HL-60 (cell line): ENCODE measurements at regions not wholly inside any gene's neighbourhood (a gene's known extent, or its start where the extent isn't known, plus 50 kb on each side); places are given as distances from the start of the nearest gene placed in this dataset.

ENCODE experiments used
- POLR2AphosphoS5 ChIP-seq: IDR thresholded peaks from 2 replicates; pipeline ENCODE4 v1.6.1; 2012; ENCODE audit warnings: low read depth
- TF ChIP-seq, protein P1 (sequence below): IDR thresholded peaks from one replicate; pipeline ENCODE4 v1.5.1; 2011; ENCODE audit warnings: low read length, control low read depth, inconsistent platforms; ENCODE audit not compliant: insufficient read depth
- TF ChIP-seq, protein P2 (sequence below): IDR thresholded peaks from 2 replicates; pipeline ENCODE4 v1.6.1; 2012; ENCODE audit warnings: low read depth; ENCODE audit not compliant: insufficient replicate concordance

- TF ChIP-seq, protein P1, sequence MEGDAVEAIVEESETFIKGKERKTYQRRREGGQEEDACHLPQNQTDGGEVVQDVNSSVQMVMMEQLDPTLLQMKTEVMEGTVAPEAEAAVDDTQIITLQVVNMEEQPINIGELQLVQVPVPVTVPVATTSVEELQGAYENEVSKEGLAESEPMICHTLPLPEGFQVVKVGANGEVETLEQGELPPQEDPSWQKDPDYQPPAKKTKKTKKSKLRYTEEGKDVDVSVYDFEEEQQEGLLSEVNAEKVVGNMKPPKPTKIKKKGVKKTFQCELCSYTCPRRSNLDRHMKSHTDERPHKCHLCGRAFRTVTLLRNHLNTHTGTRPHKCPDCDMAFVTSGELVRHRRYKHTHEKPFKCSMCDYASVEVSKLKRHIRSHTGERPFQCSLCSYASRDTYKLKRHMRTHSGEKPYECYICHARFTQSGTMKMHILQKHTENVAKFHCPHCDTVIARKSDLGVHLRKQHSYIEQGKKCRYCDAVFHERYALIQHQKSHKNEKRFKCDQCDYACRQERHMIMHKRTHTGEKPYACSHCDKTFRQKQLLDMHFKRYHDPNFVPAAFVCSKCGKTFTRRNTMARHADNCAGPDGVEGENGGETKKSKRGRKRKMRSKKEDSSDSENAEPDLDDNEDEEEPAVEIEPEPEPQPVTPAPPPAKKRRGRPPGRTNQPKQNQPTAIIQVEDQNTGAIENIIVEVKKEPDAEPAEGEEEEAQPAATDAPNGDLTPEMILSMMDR: no peak
- TF ChIP-seq, protein P2, sequence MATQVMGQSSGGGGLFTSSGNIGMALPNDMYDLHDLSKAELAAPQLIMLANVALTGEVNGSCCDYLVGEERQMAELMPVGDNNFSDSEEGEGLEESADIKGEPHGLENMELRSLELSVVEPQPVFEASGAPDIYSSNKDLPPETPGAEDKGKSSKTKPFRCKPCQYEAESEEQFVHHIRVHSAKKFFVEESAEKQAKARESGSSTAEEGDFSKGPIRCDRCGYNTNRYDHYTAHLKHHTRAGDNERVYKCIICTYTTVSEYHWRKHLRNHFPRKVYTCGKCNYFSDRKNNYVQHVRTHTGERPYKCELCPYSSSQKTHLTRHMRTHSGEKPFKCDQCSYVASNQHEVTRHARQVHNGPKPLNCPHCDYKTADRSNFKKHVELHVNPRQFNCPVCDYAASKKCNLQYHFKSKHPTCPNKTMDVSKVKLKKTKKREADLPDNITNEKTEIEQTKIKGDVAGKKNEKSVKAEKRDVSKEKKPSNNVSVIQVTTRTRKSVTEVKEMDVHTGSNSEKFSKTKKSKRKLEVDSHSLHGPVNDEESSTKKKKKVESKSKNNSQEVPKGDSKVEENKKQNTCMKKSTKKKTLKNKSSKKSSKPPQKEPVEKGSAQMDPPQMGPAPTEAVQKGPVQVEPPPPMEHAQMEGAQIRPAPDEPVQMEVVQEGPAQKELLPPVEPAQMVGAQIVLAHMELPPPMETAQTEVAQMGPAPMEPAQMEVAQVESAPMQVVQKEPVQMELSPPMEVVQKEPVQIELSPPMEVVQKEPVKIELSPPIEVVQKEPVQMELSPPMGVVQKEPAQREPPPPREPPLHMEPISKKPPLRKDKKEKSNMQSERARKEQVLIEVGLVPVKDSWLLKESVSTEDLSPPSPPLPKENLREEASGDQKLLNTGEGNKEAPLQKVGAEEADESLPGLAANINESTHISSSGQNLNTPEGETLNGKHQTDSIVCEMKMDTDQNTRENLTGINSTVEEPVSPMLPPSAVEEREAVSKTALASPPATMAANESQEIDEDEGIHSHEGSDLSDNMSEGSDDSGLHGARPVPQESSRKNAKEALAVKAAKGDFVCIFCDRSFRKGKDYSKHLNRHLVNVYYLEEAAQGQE: no peak
- TF ChIP-seq POLR2AphosphoS5: no peak
Measured at GRCh38 chr1:2956576-2956975, 64.7 kb upstream of the ACTRT2 start.
